Heart left ventricle (tissue), 13 donors: ENCODE measurements at regions not wholly inside any gene's neighbourhood (a gene's known extent, or its start where the extent isn't known, plus 50 kb on each side); places are given as distances from the start of the nearest gene placed in this dataset.

Source experiments
- POLR2A ChIP-seq, 2 donors: fragments of 450-650 bp; IDR thresholded peaks; one replicate each; pipeline ENCODE4 v1.6.1; 2017; ENCODE audit warnings: antibody characterized with exemption in 2 of 2, mild to moderate bottlenecking in 2 of 2, moderate library complexity in 2 of 2
- TF ChIP-seq, protein P1 (sequence below), 12 donors: fragments of 200-600 bp; sonication (generic) in 4 of 12; IDR thresholded peaks; one replicate each; pipeline versions ENCODE4 v1.5.0 to v1.8.0; 2018 to 2022; ENCODE audit warnings: antibody characterized with exemption in 12 of 12, mild to moderate bottlenecking in 5 of 12
- donor health status: ischemic (EF 13 %, LVEDD 7.1; RV severe dilation, severe dysfunction).
- donor health status: DM: no; HTN: yes; CAD: no.
- donor health status: DM: no; HTN: no; CAD: no.
- donor health status: ischemic (EF 25% LVEDD 6.9; RV normal size, moderate dysfunction).
- donor health status: ischemic (EF 25% LVEDD 5.7; RV mildly dilated, moderate dysfunction).
- donor health status: ischemic (EF 35%, LVEDD 5.7; RV mildly dilated, moderate dysfunction).
- donor health status: nonischemic (EF 11% LVEDD 7.7; RV severe dilation, severe dysfunction).
- donor health status: DM: yes; HTN: yes; CAD: no.
- donor health status: PGD.
- donor health status: ischemic (EF 29% LVEDD 5.4; RV normal size, mild dysfunction).
- donor health status: nonischemic (EF 23%, LVEDD 6.1; RV moderate dilation, normal function).

DNA sequence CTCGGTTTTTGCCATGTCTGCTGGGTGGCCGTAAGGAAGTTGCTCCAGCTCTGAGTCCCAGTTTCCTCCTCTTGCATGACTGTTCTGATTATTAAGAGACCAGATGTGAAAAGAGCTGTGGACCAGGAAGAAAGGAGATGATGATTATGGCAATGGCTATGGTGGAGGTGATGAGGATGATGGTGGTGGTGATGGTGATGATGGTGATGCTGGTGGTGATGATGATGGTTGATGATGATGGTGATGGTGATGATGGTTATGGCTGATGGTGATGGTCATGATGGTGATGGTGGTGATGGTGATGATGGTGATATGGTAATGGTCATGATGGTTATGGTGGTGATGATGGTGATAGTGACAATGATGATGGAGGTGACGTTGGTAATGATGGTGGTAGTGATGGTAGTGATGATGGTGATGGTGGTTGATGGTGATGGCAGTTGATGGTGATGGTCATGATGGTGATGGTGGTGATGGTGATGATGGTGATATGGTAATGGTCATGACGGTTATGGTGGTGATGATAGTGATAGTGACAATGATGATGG, 107.8 kb upstream of the NKX1-1 start:
- TF ChIP-seq, protein P1, sequence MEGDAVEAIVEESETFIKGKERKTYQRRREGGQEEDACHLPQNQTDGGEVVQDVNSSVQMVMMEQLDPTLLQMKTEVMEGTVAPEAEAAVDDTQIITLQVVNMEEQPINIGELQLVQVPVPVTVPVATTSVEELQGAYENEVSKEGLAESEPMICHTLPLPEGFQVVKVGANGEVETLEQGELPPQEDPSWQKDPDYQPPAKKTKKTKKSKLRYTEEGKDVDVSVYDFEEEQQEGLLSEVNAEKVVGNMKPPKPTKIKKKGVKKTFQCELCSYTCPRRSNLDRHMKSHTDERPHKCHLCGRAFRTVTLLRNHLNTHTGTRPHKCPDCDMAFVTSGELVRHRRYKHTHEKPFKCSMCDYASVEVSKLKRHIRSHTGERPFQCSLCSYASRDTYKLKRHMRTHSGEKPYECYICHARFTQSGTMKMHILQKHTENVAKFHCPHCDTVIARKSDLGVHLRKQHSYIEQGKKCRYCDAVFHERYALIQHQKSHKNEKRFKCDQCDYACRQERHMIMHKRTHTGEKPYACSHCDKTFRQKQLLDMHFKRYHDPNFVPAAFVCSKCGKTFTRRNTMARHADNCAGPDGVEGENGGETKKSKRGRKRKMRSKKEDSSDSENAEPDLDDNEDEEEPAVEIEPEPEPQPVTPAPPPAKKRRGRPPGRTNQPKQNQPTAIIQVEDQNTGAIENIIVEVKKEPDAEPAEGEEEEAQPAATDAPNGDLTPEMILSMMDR (IDR thresholded peaks at IDR 0.05), result no peak
- no peak for TF ChIP-seq POLR2A (IDR thresholded peaks at IDR 0.05)
